Endothelial cell of umbilical vein (primary cell): ENCODE measurements at regions not wholly inside any gene's neighbourhood (a gene's known extent, or its start where the extent isn't known, plus 50 kb on each side); places are given as distances from the start of the nearest gene placed in this dataset.

Experiments used
- BruUV-seq: library from RNA; stranded (reverse); fragments of 400-500 nt; replicated peaks from 2 replicates; lab custom pipeline; 2021; lab: Mats Ljungman, UMichigan
- CTCF ChIA-PET: fragments of 300-600, 350-600 bp; sonication (Branson Sonifier 250); formaldehyde crosslinking; loops from one replicate; lab custom pipeline; 2021; ENCODE audit warnings: antibody characterized with exemption, inconsistent platforms; lab: Charles Lee
- POLR2A ChIA-PET: fragments of 300-600, 350-600 bp; sonication (Branson Sonifier 250); formaldehyde crosslinking; loops from one replicate; lab custom pipeline; 2021; ENCODE audit warnings: antibody characterized with exemption, inconsistent platforms; lab: Charles Lee
- DNase-seq: peaks from one replicate; pipeline ENCODE4 v3.0.0-alpha.2; 2011; ENCODE audit warnings: low read depth, low spot score
- FAIRE-seq: peaks from 2 replicates; lab custom pipeline; 2011; peaks lifted over from hg19 to GRCh38; lab: Jason Lieb, UNC
- H2AFZ ChIP-seq: 2 replicates; pipeline ENCODE4 v1.6.0; 2012; ENCODE audit warnings: low read depth, low read length, control low read depth, inconsistent platforms
- H3K27ac ChIP-seq: 2 replicates; pipeline ENCODE4 v1.5.1; 2011; ENCODE audit warnings: low read depth, mild to moderate bottlenecking, control low read depth, low read length, moderate library complexity; ENCODE audit not compliant: insufficient read depth
- H3K27me3 ChIP-seq, 2 experiments: 2 replicates each; pipeline versions ENCODE4 v1.6.0 to v1.6.1; 2011; ENCODE audit warnings: low read length in 2 of 2, mixed read lengths in 1 of 2; ENCODE audit not compliant: control insufficient read depth in 2 of 2, insufficient read depth in 2 of 2
- H3K36me3 ChIP-seq, 2 experiments: 2 replicates in 1 of 2; 3 replicates in 1 of 2; pipeline ENCODE4 v1.5.1; 2011; ENCODE audit warnings: low read length in 2 of 2, mild to moderate bottlenecking in 1 of 2, moderate library complexity in 1 of 2; ENCODE audit not compliant: control insufficient read depth in 2 of 2, insufficient read depth in 2 of 2; ENCODE audit errors: extremely low read depth in 1 of 2
- H3K4me1 ChIP-seq: 3 replicates; pipeline ENCODE4 v1.5.1; 2011; ENCODE audit warnings: mild to moderate bottlenecking, low read length; ENCODE audit not compliant: control insufficient read depth, insufficient read depth; ENCODE audit errors: extremely low read depth
- H3K4me2 ChIP-seq: 2 replicates; pipeline ENCODE4 v1.6.1; 2011; ENCODE audit warnings: low read length, control low read depth, mixed read lengths; ENCODE audit not compliant: insufficient read depth
- H3K4me3 ChIP-seq, 3 experiments: fragments of 200-600 bp in 1 of 3; sonication (generic), shearing (Covaris generic) in 1 of 3; replicated peaks in 1 of 3; 2 replicates each; pipeline ENCODE4 v1.5.1; 2011 to 2016; ENCODE audit warnings: control low read depth in 3 of 3, low read length in 3 of 3, mild to moderate bottlenecking in 2 of 3, inconsistent platforms in 1 of 3, low read depth in 1 of 3, moderate library complexity in 1 of 3; ENCODE audit not compliant: insufficient read depth in 1 of 3
- H3K79me2 ChIP-seq: 2 replicates; pipeline ENCODE4 v1.6.0; 2012; ENCODE audit warnings: low read length, inconsistent platforms; ENCODE audit not compliant: control insufficient read depth, insufficient read depth
- H3K9ac ChIP-seq: replicated peaks from 2 replicates; pipeline ENCODE3; 2011; ENCODE audit warnings: low read length, control low read depth; ENCODE audit not compliant: insufficient read depth; ENCODE audit errors: extremely low read depth
- H3K9me1 ChIP-seq: replicated peaks from 3 replicates; pipeline ENCODE4 v1.6.0; 2011; ENCODE audit warnings: mild to moderate bottlenecking, low read length; ENCODE audit not compliant: control insufficient read depth, insufficient read depth; ENCODE audit errors: extremely low read depth
- H3K9me3 ChIP-seq: replicated peaks from 2 replicates; pipeline ENCODE4 v1.5.1; 2012; ENCODE audit warnings: low read length, inconsistent platforms; ENCODE audit not compliant: control insufficient read depth, insufficient read depth
- H4K20me1 ChIP-seq: replicated peaks from 2 replicates; pipeline ENCODE3; 2011; ENCODE audit warnings: mild to moderate bottlenecking, low read length; ENCODE audit not compliant: control insufficient read depth, insufficient read depth; ENCODE audit errors: extremely low read depth
- EZH2 ChIP-seq: IDR thresholded peaks from 2 replicates; pipeline ENCODE4 v1.6.1; 2012; ENCODE audit warnings: borderline replicate concordance, low read depth, mild to moderate bottlenecking, moderate library complexity, low read length, inconsistent platforms; ENCODE audit not compliant: severe bottlenecking
- FOS ChIP-seq: IDR thresholded peaks from 2 replicates; pipeline ENCODE4 v1.6.1; 2011; ENCODE audit warnings: mild to moderate bottlenecking, low read length, moderate library complexity, borderline replicate concordance; ENCODE audit not compliant: insufficient read depth
- GATA2 ChIP-seq: IDR thresholded peaks from 2 replicates; pipeline ENCODE4 v1.7.0; 2011; ENCODE audit warnings: low read depth, mild to moderate bottlenecking, moderate library complexity, mixed read lengths, low read length; ENCODE audit not compliant: insufficient read length, insufficient read depth
- JUN ChIP-seq: IDR thresholded peaks from 2 replicates; pipeline ENCODE4 v1.6.1; 2011; ENCODE audit warnings: borderline replicate concordance, low read depth; ENCODE audit not compliant: insufficient read length, insufficient read depth
- MYC ChIP-seq: IDR thresholded peaks from one replicate; pipeline ENCODE4 v1.6.1; 2011; ENCODE audit warnings: mild to moderate bottlenecking, low read depth, low read length
- POLR2A ChIP-seq: IDR thresholded peaks from 2 replicates; pipeline ENCODE4 v1.6.1; 2012; ENCODE audit warnings: low read depth, mild to moderate bottlenecking, control low read depth, low read length
- POLR2AphosphoS5 ChIP-seq: IDR thresholded peaks from 2 replicates; pipeline ENCODE4 v1.6.1; 2012; ENCODE audit warnings: low read depth, mild to moderate bottlenecking, control low read depth, low read length, moderate library complexity; ENCODE audit not compliant: insufficient read depth
- dilution Hi-C: fragments of 300-500 bp; cut with MboI; formaldehyde crosslinking; loops from one replicate; pipeline ENCODE4 v1.15.0; 2019; ENCODE audit warnings: low sequenced_read_pairs; ENCODE audit not compliant: extremely low pct_ligation_motif_present
- intact Hi-C: fragments of 100-400 bp; cut with micrococcal nuclease; formaldehyde crosslinking; loops from one replicate; pipeline ENCODE4 v1.10.0; 2022
- TF ChIP-seq, protein P1 (sequence below), 2 donors: IDR thresholded peaks; 1 replicate in 1 of 2; 2 replicates in 1 of 2; pipeline ENCODE4 v1.5.1; 2011; ENCODE audit warnings: low read length in 2 of 2, mild to moderate bottlenecking in 2 of 2, moderate library complexity in 2 of 2, control low read depth in 1 of 2, inconsistent platforms in 1 of 2, low read depth in 1 of 2; ENCODE audit not compliant: insufficient read depth in 1 of 2; ENCODE audit errors: extremely low read depth in 1 of 2
- TF ChIP-seq, protein P2 (sequence below): IDR thresholded peaks from 2 replicates; pipeline ENCODE4 v1.6.1; 2011; ENCODE audit not compliant: insufficient read depth, insufficient read length

DNA sequence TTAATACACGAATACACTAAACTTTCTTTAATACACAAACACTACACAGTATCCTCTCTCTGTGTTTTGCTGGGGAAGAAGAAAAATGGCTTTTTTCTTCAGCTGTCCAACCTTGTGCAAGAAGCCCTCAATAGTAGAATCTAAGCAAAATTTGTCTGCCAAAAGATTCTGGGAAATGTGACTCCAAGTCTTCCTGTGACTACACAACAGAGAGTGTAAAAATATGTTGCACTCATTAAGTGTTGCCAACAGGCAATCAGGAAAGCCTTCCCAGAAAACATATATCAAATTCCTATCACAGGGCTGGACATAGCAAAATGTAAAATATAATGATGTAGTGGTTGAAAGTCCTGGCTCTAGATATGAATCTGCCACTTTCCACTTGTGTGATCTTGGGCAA is 825.1 kb upstream of the ZWINT start:
- H3K9me1 ChIP-seq: no peaks in the 10 kb centered on the region
- no peaks in the 10 kb centered on the region for H4K20me1 ChIP-seq
- H3K27me3 ChIP-seq: no peaks in the 10 kb centered on the region
- CTCF ChIA-PET: no interaction called here
- no peak overlapping the region for H3K4me3 ChIP-seq
- TF ChIP-seq GATA2 (no peak), MYC (no peak), FOS (no peak), EZH2 (no peak)
- TF ChIP-seq, protein P1, sequence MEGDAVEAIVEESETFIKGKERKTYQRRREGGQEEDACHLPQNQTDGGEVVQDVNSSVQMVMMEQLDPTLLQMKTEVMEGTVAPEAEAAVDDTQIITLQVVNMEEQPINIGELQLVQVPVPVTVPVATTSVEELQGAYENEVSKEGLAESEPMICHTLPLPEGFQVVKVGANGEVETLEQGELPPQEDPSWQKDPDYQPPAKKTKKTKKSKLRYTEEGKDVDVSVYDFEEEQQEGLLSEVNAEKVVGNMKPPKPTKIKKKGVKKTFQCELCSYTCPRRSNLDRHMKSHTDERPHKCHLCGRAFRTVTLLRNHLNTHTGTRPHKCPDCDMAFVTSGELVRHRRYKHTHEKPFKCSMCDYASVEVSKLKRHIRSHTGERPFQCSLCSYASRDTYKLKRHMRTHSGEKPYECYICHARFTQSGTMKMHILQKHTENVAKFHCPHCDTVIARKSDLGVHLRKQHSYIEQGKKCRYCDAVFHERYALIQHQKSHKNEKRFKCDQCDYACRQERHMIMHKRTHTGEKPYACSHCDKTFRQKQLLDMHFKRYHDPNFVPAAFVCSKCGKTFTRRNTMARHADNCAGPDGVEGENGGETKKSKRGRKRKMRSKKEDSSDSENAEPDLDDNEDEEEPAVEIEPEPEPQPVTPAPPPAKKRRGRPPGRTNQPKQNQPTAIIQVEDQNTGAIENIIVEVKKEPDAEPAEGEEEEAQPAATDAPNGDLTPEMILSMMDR (IDR thresholded peaks at IDR 0.05; ENCODE audit: extremely low read depth in 1 of 2, insufficient read depth in 1 of 2, low read depth in 1 of 2, low read length in 2 of 2): no peak
- peaks cover 2% of the 10 kb centered on the region for H3K9me3 ChIP-seq
- no peaks in the 10 kb centered on the region for H3K79me2 ChIP-seq
- H3K4me2 ChIP-seq: no peak overlapping the region
- DNase-seq: no peak
- intact Hi-C loops (no loop called here), dilution Hi-C loops (no loop called here)
- H2AFZ ChIP-seq: no peak overlapping the region
- POLR2A ChIA-PET: no interaction called here
- no peak overlapping the region for H3K27ac ChIP-seq
- no TSS peak for BruUV-seq
- no peak for FAIRE-seq
- no peaks in the 10 kb centered on the region for H3K4me1 ChIP-seq
- H3K9ac ChIP-seq: no peak overlapping the region
- no peaks in the 10 kb centered on the region for H3K36me3 ChIP-seq

DNA sequence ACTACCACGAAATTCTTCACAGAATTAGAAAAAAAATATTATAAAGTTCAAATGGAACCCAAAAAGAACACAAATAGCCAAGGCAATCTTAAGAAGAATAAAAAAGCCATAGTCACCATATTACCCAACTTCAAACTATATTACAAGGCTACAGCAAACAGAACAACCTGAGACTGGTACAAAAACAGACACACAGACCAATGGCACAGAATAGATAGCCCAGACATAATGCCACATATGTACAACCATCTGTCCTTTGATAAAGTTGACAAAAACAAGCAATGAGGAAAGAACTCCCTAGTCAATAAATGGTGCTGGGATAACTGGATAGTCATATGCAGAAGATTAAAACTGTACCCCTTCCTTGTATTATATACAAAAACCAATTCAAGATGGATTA is 808.5 kb upstream of the ZWINT start:
- no peak for TF ChIP-seq POLR2AphosphoS5
- TF ChIP-seq, protein P2, sequence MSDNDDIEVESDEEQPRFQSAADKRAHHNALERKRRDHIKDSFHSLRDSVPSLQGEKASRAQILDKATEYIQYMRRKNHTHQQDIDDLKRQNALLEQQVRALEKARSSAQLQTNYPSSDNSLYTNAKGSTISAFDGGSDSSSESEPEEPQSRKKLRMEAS: no peak
- TF ChIP-seq GATA2: no peak
- no peak for TF ChIP-seq FOS
- TF ChIP-seq, protein P1 (IDR thresholded peaks at IDR 0.05; ENCODE audit: extremely low read depth in 1 of 2, insufficient read depth in 1 of 2, low read depth in 1 of 2, low read length in 2 of 2): no peak
- no peak for TF ChIP-seq JUN
- no peak for TF ChIP-seq MYC
- TF ChIP-seq POLR2A: no peak
- TF ChIP-seq EZH2: no peak
- no TSS peak for BruUV-seq
- Histone ChIP-seq H3K27me3 (no peaks in the 10 kb centered on the region), H3K4me3 (no peak overlapping the region), H3K9ac (no peak overlapping the region), H3K36me3 (no peaks in the 10 kb centered on the region), H2AFZ (no peak overlapping the region), H4K20me1 (no peaks in the 10 kb centered on the region), H3K4me2 (no peak overlapping the region), H3K27ac (no peak overlapping the region), H3K9me1 (no peaks in the 10 kb centered on the region), H3K9me3 (no peaks in the 10 kb centered on the region), H3K4me1 (no peaks in the 10 kb centered on the region), H3K79me2 (no peaks in the 10 kb centered on the region)
- ChIA-PET CTCF (no interaction called here), POLR2A (no interaction called here)
- FAIRE-seq (no peak), DNase-seq (no peak)
- intact Hi-C loops: no loop called here
- dilution Hi-C loops: no loop called here
